H9 (cell line): ENCODE measurements at regions not wholly inside any gene's neighbourhood (a gene's known extent, or its start where the extent isn't known, plus 50 kb on each side); places are given as distances from the start of the nearest gene placed in this dataset.

ENCODE experiments used
- DNase-seq: peaks from one replicate; pipeline ENCODE4 v3.0.0-alpha.2; 2017
- H2AFZ ChIP-seq: one replicate; pipeline ENCODE4 v1.6.1; 2013; ENCODE audit warnings: mild to moderate bottlenecking, low read length, control low read depth, moderate library complexity
- H2AK5ac ChIP-seq: 2 replicates; pipeline ENCODE4 v1.6.1; 2013; ENCODE audit warnings: low read length, control low read depth, mixed read lengths; ENCODE audit not compliant: insufficient read length
- H2BK120ac ChIP-seq: one replicate; pipeline ENCODE4 v1.6.1; 2013; ENCODE audit warnings: low read depth, mild to moderate bottlenecking, low read length, control low read depth, inconsistent platforms; ENCODE audit not compliant: poor library complexity, severe bottlenecking
- H2BK12ac ChIP-seq: 2 replicates; pipeline ENCODE4 v1.6.1; 2013; ENCODE audit warnings: low read length, control low read depth, mixed read lengths, low read depth; ENCODE audit not compliant: insufficient read length
- H2BK15ac ChIP-seq: 2 replicates; pipeline ENCODE4 v1.6.1; 2013; ENCODE audit warnings: low read depth, low read length, control low read depth
- H2BK20ac ChIP-seq: one replicate; pipeline ENCODE4 v1.6.1; 2013; ENCODE audit warnings: low read depth, mild to moderate bottlenecking, low read length, control low read depth, inconsistent platforms; ENCODE audit not compliant: poor library complexity, severe bottlenecking
- H2BK5ac ChIP-seq: 2 replicates; pipeline ENCODE4 v1.6.1; 2013; ENCODE audit warnings: low read length, control low read depth, mixed read lengths; ENCODE audit not compliant: insufficient read length
- H3K14ac ChIP-seq: 2 replicates; pipeline ENCODE4 v1.6.1; 2013; ENCODE audit warnings: low read length, control low read depth; ENCODE audit not compliant: insufficient read depth
- H3K18ac ChIP-seq: 2 replicates; pipeline ENCODE4 v1.6.1; 2013; ENCODE audit warnings: low read depth, mild to moderate bottlenecking, mixed read lengths, low read length, control low read depth; ENCODE audit not compliant: insufficient read length
- H3K23ac ChIP-seq: 2 replicates; pipeline ENCODE4 v1.6.1; 2013; ENCODE audit warnings: low read length, control low read depth, mixed read lengths, low read depth; ENCODE audit not compliant: insufficient read length
- H3K23me2 ChIP-seq: 2 replicates; pipeline ENCODE4 v1.6.1; 2013; ENCODE audit warnings: low read depth, mild to moderate bottlenecking, mixed read lengths, low read length, control low read depth; ENCODE audit not compliant: insufficient read length, poor library complexity, severe bottlenecking
- H3K27ac ChIP-seq: 2 replicates; pipeline ENCODE4 v1.5.1; 2013; ENCODE audit warnings: low read length, control low read depth, mixed read lengths, low read depth; ENCODE audit not compliant: insufficient read length
- H3K27me3 ChIP-seq: 2 replicates; pipeline ENCODE4 v1.6.1; 2013; ENCODE audit warnings: low read length, control low read depth, inconsistent platforms; ENCODE audit not compliant: insufficient read depth
- H3K4ac ChIP-seq: 2 replicates; pipeline ENCODE4 v1.6.1; 2013; ENCODE audit warnings: low read depth, mild to moderate bottlenecking, control low read depth, inconsistent platforms, low read length, moderate library complexity
- H3K4me1 ChIP-seq: 2 replicates; pipeline ENCODE4 v1.6.1; 2013; ENCODE audit warnings: low read length, control low read depth, inconsistent platforms; ENCODE audit not compliant: insufficient read depth
- H3K4me2 ChIP-seq: 2 replicates; pipeline ENCODE4 v1.6.1; 2013; ENCODE audit warnings: low read length, control low read depth, mixed read lengths; ENCODE audit not compliant: insufficient read length, insufficient read depth
- H3K56ac ChIP-seq: 2 replicates; pipeline ENCODE4 v1.6.1; 2013; ENCODE audit warnings: low read depth, mild to moderate bottlenecking, mixed read lengths, low read length, control low read depth; ENCODE audit not compliant: insufficient read length
- H3K79me1 ChIP-seq: 2 replicates; pipeline ENCODE4 v1.6.1; 2013; ENCODE audit warnings: low read depth, mild to moderate bottlenecking, moderate library complexity, low read length, control low read depth, inconsistent platforms; ENCODE audit not compliant: insufficient read depth, poor library complexity, severe bottlenecking
- H3K79me2 ChIP-seq: 2 replicates; pipeline ENCODE4 v1.6.1; 2013; ENCODE audit warnings: low read length, control low read depth, inconsistent platforms; ENCODE audit not compliant: insufficient read depth
- H3K9ac ChIP-seq: 2 replicates; pipeline ENCODE4 v1.6.1; 2013; ENCODE audit warnings: low read length, control low read depth, mixed read lengths; ENCODE audit not compliant: insufficient read length; ENCODE audit errors: extremely low read depth
- H3K9me3 ChIP-seq: one replicate; pipeline ENCODE4 v1.6.1; 2013; ENCODE audit warnings: low read depth, low read length, inconsistent platforms; ENCODE audit not compliant: control insufficient read depth
- H3T11ph ChIP-seq: one replicate; pipeline ENCODE4 v1.6.1; 2013; ENCODE audit warnings: mild to moderate bottlenecking, low read length, control low read depth, inconsistent platforms
- H4K20me1 ChIP-seq: one replicate; pipeline ENCODE4 v1.6.1; 2013; ENCODE audit not compliant: control insufficient read depth, insufficient read length, insufficient read depth
- H4K5ac ChIP-seq: 2 replicates; pipeline ENCODE4 v1.6.1; 2013; ENCODE audit warnings: low read depth, mild to moderate bottlenecking, mixed read lengths, low read length, control low read depth; ENCODE audit not compliant: insufficient read length
- H4K8ac ChIP-seq: replicated peaks from 2 replicates; pipeline ENCODE4 v1.6.1; 2013; ENCODE audit warnings: low read length, control low read depth, mixed read lengths, low read depth; ENCODE audit not compliant: insufficient read length
- H4K91ac ChIP-seq: 2 replicates; pipeline ENCODE4 v1.6.1; 2013; ENCODE audit warnings: low read depth, mild to moderate bottlenecking, moderate library complexity, mixed read lengths, low read length, control low read depth; ENCODE audit not compliant: insufficient read length
- H3K27ac Mint-ChIP-seq, 3 experiments: 2 replicates in 2 of 3; 3 replicates in 1 of 3; pipeline ENCODE4 v1.8.0; 2020 to 2021; ENCODE audit warnings: mixed read lengths in 3 of 3, mild to moderate bottlenecking in 1 of 3, moderate library complexity in 1 of 3
- H3K27me3 Mint-ChIP-seq: 2 replicates; pipeline ENCODE4 v1.8.0; 2021; ENCODE audit warnings: low read depth, mild to moderate bottlenecking, moderate library complexity, mixed read lengths
- H3K36me3 Mint-ChIP-seq, 3 experiments: 2 replicates in 2 of 3; 3 replicates in 1 of 3; pipeline ENCODE4 v1.8.0; 2020 to 2021; ENCODE audit warnings: low read depth in 3 of 3, mixed read lengths in 3 of 3; ENCODE audit not compliant: insufficient read depth in 1 of 3
- H3K4me1 Mint-ChIP-seq, 2 experiments: 2 replicates each; pipeline ENCODE4 v1.8.0; 2020; ENCODE audit warnings: mixed read lengths in 2 of 2
- H3K4me3 Mint-ChIP-seq, 2 experiments: 2 replicates in 1 of 2; 3 replicates in 1 of 2; pipeline ENCODE4 v1.8.0; 2020 to 2021; ENCODE audit warnings: mild to moderate bottlenecking in 2 of 2, mixed read lengths in 2 of 2, moderate library complexity in 1 of 2
- H3K9me3 Mint-ChIP-seq, 2 experiments: 2 replicates in 1 of 2; 3 replicates in 1 of 2; pipeline ENCODE4 v1.8.0; 2020; ENCODE audit warnings: mild to moderate bottlenecking in 2 of 2, mixed read lengths in 2 of 2, moderate library complexity in 1 of 2
- CTCF ChIP-seq: fragments of 200-600 bp; sonication (generic); conservative IDR thresholded peaks from 3 replicates; pipeline ENCODE4 v1.8.0; 2021; ENCODE audit warnings: antibody characterized with exemption, mild to moderate bottlenecking
- WGBS: extraction: QIAGEN DNeasy Blood & Tissue Kit; methylation state at CpG from one replicate; pipeline ENCODE4 v1.1.7; 2013; ENCODE audit warnings: missing lambda C conversion rate, low lambda C conversion rate, mixed read lengths; ENCODE audit not compliant: insufficient read length; ENCODE audit errors: extremely low coverage; 5-methylcytosine and 5-hydroxymethylcytosine counted together

DNA sequence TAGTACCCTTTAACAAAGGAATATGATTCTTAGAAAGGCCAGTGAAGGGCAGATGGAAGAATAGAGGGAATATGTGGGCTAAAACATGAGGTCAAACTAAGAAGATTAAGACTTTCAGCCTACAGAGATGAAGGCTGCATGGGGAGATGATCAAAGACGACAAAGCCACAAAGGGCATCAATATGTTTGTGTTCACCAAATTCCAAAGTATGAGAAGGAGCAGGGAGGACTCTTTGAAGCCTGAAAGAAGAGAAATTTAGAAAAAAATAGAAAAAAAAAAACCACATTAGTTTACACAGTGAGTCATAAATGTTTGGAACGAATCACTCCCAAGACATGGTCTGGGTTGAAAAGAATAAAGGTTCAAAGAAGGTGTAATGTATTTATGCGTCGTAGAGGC, 131.8 kb downstream of the NEDD1 start:
- H2BK12ac ChIP-seq, result no peak overlapping the region
- no peak for DNase-seq
- no peak overlapping the region for H3K56ac ChIP-seq
- Mint-ChIP-seq H3K36me3 (peaks cover 0 to 2% (median 1%) of the 10 kb centered on the region in 3 experiments; a peak in 3 of 7 replicates), H3K4me1 (peaks cover 0 to 4% of the 10 kb centered on the region in 2 experiments; a peak in 3 of 4 replicates), H3K27ac (no peak overlapping the region), H3K4me3 (no peak overlapping the region), H3K27me3 (no peaks in the 10 kb centered on the region), H3K9me3 (peaks cover 3% of the 10 kb centered on the region in 2 experiments; a peak in 2 of 5 replicates)
- H3K27ac ChIP-seq, result no peak overlapping the region
- H3K79me1 ChIP-seq, result no peaks in the 10 kb centered on the region
- no peak overlapping the region for H4K91ac ChIP-seq
- H3T11ph ChIP-seq, result no peak overlapping the region
- no peak overlapping the region for H4K8ac ChIP-seq
- no peak for TF ChIP-seq CTCF
- no peak overlapping the region for H2AFZ ChIP-seq
- H3K9me3 ChIP-seq, result no peaks in the 10 kb centered on the region
- H3K79me2 ChIP-seq, result 0 out of 2 replicates have a peak, but pooled peaks cover 3% of the 10 kb centered on the region
- no peak overlapping the region for H3K23ac ChIP-seq
- H3K4ac ChIP-seq, result no peak overlapping the region
- no peak overlapping the region for H3K14ac ChIP-seq
- H2BK5ac ChIP-seq, result no peak overlapping the region
- H3K4me1 ChIP-seq, result no peaks in the 10 kb centered on the region; the same call in 1 of the 2 replicates
- whole genome bisulfite sequencing, result no CpG with 5 or more reads among the region's 4 CpGs
- no peak overlapping the region for H3K18ac ChIP-seq
- H3K23me2 ChIP-seq, result no peaks in the 10 kb centered on the region
- H3K9ac ChIP-seq, result no peak overlapping the region
- H3K27me3 ChIP-seq, result no peaks in the 10 kb centered on the region
- no peaks in the 10 kb centered on the region for H4K20me1 ChIP-seq
- no peak overlapping the region for H3K4me2 ChIP-seq
- no peak overlapping the region for H2BK15ac ChIP-seq
- no peak overlapping the region for H2AK5ac ChIP-seq
- H2BK120ac ChIP-seq, result no peak overlapping the region
- H4K5ac ChIP-seq, result no peak overlapping the region
- H2BK20ac ChIP-seq, result no peak overlapping the region
